Mesenchymal stem cell (in vitro differentiated cells and primary cell): ENCODE measurements at regions not wholly inside any gene's neighbourhood (a gene's known extent, or its start where the extent isn't known, plus 50 kb on each side); places are given as distances from the start of the nearest gene placed in this dataset.

Experiments
- DNase-seq: peaks from one replicate; pipeline ENCODE4 v3.0.0-alpha.2; 2013
- H2AFZ ChIP-seq: one replicate; pipeline ENCODE4 v1.6.1; 2013; ENCODE audit warnings: low read depth, mild to moderate bottlenecking, control low read depth, inconsistent platforms, low read length, moderate library complexity
- H2AK5ac ChIP-seq: 2 replicates; pipeline ENCODE4 v1.6.1; 2013; ENCODE audit warnings: low read length, moderate library complexity, mild to moderate bottlenecking, inconsistent platforms; ENCODE audit not compliant: severe bottlenecking
- H2BK120ac ChIP-seq: one replicate; pipeline ENCODE4 v1.6.1; 2013; ENCODE audit warnings: low read depth, mild to moderate bottlenecking, inconsistent platforms, low read length, moderate library complexity
- H2BK12ac ChIP-seq, 2 experiments: one replicate each; pipeline ENCODE4 v1.6.1; 2013; ENCODE audit warnings: inconsistent platforms in 2 of 2, low read length in 2 of 2, mild to moderate bottlenecking in 2 of 2, moderate library complexity in 2 of 2, control low read depth in 1 of 2
- H2BK15ac ChIP-seq: one replicate; pipeline ENCODE4 v1.6.1; 2013; ENCODE audit warnings: mild to moderate bottlenecking, low read depth, inconsistent platforms; ENCODE audit not compliant: poor library complexity, severe bottlenecking
- H2BK5ac ChIP-seq: 2 replicates; pipeline ENCODE4 v1.6.1; 2013; ENCODE audit warnings: low read depth, mild to moderate bottlenecking, low read length, control low read depth, inconsistent platforms; ENCODE audit not compliant: poor library complexity, severe bottlenecking
- H3K14ac ChIP-seq, 2 experiments: one replicate each; pipeline ENCODE4 v1.6.1; 2013; ENCODE audit warnings: inconsistent platforms in 2 of 2, low read length in 2 of 2, control low read depth in 1 of 2, mild to moderate bottlenecking in 1 of 2, moderate library complexity in 1 of 2
- H3K18ac ChIP-seq, 2 experiments: one replicate each; pipeline ENCODE4 v1.6.1; 2013; ENCODE audit warnings: inconsistent platforms in 2 of 2, low read length in 2 of 2, control low read depth in 1 of 2, low read depth in 1 of 2, mild to moderate bottlenecking in 1 of 2
- H3K23ac ChIP-seq, 2 experiments: one replicate each; pipeline ENCODE4 v1.6.1; 2013; ENCODE audit warnings: inconsistent platforms in 2 of 2, low read length in 2 of 2, mild to moderate bottlenecking in 2 of 2, moderate library complexity in 2 of 2, control low read depth in 1 of 2
- H3K27ac ChIP-seq: 2 replicates; pipeline ENCODE4 v1.5.1; 2013; ENCODE audit warnings: mild to moderate bottlenecking, moderate library complexity, low read length, control low read depth, inconsistent platforms; ENCODE audit not compliant: poor library complexity, severe bottlenecking
- H3K27me3 ChIP-seq, 2 experiments: 2 replicates each; pipeline versions ENCODE4 v1.6.1 to v1.7.0; 2013; ENCODE audit warnings: low read length in 2 of 2, mild to moderate bottlenecking in 2 of 2, moderate library complexity in 2 of 2, control low read depth in 1 of 2, inconsistent platforms in 1 of 2; ENCODE audit not compliant: control insufficient read depth in 1 of 2, insufficient read depth in 1 of 2
- H3K36me3 ChIP-seq, 2 experiments: 2 replicates each; pipeline versions ENCODE4 v1.6.1 to v1.7.0; 2013; ENCODE audit warnings: low read length in 2 of 2, control low read depth in 1 of 2, inconsistent platforms in 1 of 2, low read depth in 1 of 2, mild to moderate bottlenecking in 1 of 2; ENCODE audit not compliant: insufficient read depth in 2 of 2, control insufficient read depth in 1 of 2
- H3K4ac ChIP-seq, 2 experiments: one replicate each; pipeline ENCODE4 v1.6.1; 2013; ENCODE audit warnings: inconsistent platforms in 2 of 2, low read length in 2 of 2, mild to moderate bottlenecking in 2 of 2, moderate library complexity in 2 of 2, control low read depth in 1 of 2, low read depth in 1 of 2
- H3K4me1 ChIP-seq: 2 replicates; pipeline ENCODE4 v1.6.1; 2013; ENCODE audit warnings: low read depth, low read length, control low read depth; ENCODE audit not compliant: control insufficient read depth, insufficient read depth
- H3K4me2 ChIP-seq: 2 replicates; pipeline ENCODE4 v1.6.1; 2013; ENCODE audit warnings: low read length, mild to moderate bottlenecking, inconsistent platforms; ENCODE audit not compliant: poor library complexity, severe bottlenecking
- H3K4me3 ChIP-seq, 2 experiments: 2 replicates each; pipeline versions ENCODE4 v1.5.1 to v1.7.0; 2013; ENCODE audit warnings: low read length in 2 of 2, mild to moderate bottlenecking in 2 of 2, control low read depth in 1 of 2, low read depth in 1 of 2; ENCODE audit not compliant: insufficient read depth in 1 of 2
- H3K79me1 ChIP-seq: replicated peaks from 2 replicates; pipeline ENCODE4 v1.6.1; 2013; ENCODE audit warnings: mild to moderate bottlenecking, control low read depth, low read length, inconsistent platforms; ENCODE audit not compliant: poor library complexity, severe bottlenecking
- H3K9ac ChIP-seq: 2 replicates; pipeline ENCODE4 v1.7.0; 2013; ENCODE audit warnings: mild to moderate bottlenecking, low read length, moderate library complexity
- H3K9me3 ChIP-seq: 2 replicates; pipeline ENCODE4 v1.7.0; 2013; ENCODE audit warnings: mild to moderate bottlenecking, low read length; ENCODE audit not compliant: control insufficient read depth
- H4K8ac ChIP-seq: one replicate; pipeline ENCODE4 v1.6.1; 2013; ENCODE audit warnings: inconsistent platforms, mild to moderate bottlenecking, low read length, moderate library complexity
- H4K91ac ChIP-seq: one replicate; pipeline ENCODE4 v1.6.1; 2013; ENCODE audit warnings: mild to moderate bottlenecking, low read length, inconsistent platforms
- WGBS: methylation state at CpG from one replicate; pipeline ENCODE4 v1.1.7; 2013; ENCODE audit warnings: mixed read lengths; 5-methylcytosine and 5-hydroxymethylcytosine counted together

DNA sequence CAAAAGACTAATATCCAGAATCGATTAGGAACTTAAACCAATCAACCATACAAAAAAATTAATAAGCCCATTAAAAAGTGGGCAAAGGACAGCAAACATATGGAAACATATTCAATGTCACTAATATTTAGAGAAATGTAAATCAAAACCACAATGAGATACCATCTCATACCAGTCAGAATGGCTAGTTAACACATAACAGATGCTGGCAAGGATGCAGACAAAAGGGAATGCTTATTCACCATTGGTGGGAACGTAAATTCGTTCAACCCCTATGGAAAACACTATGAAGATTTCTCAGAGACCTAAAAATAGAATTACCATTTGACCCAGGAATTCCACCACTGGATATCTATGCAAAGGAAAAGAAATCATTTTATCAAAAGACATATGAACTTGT lies 468.2 kb upstream of the ST6GAL2 start:
- Histone ChIP-seq H3K27me3 (no peaks in the 10 kb centered on the region), H3K79me1 (no peaks in the 10 kb centered on the region), H3K14ac (no peak overlapping the region), H3K9ac (no peak overlapping the region), H3K4ac (no peak overlapping the region), H3K9me3 (peaks cover 15% of the 10 kb centered on the region), H2BK12ac (no peak overlapping the region), H3K4me2 (no peak overlapping the region), H3K4me3 (no peak overlapping the region), H2BK5ac (no peak overlapping the region), H4K91ac (no peak overlapping the region), H2AFZ (no peak overlapping the region), H3K18ac (no peak overlapping the region), H4K8ac (no peak overlapping the region), H3K36me3 (no peaks in the 10 kb centered on the region), H3K23ac (no peak overlapping the region), H2BK120ac (no peak overlapping the region), H2BK15ac (no peak overlapping the region), H3K27ac (no peak overlapping the region), H3K4me1 (no peaks in the 10 kb centered on the region), H2AK5ac (no peak overlapping the region)
- 83% methylated on average over 3 of the region's 3 CpGs for WGBS
- no peak for DNase-seq

DNA sequence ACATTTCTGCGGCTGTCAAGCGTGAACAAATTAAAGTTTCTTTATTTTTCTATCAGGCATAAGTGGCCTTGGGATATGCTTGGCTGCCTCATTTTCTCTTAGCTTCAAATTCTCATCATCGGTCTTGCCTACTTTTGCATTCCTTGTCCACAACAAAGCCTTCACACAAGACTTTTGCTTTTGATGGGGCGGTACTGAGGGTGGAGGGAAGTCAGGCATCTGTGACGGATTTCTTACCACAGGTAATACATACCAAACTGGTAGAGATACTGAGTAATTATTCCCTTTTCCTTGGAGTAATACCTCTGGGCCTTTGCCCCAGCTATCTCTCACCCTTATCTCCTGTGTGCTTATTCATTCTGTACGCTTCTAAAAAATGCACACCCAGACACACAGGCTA lies 468.3 kb upstream of the RGPD4 start:
- H3K4ac ChIP-seq: no peak overlapping the region
- no peak overlapping the region for H2BK120ac ChIP-seq
- H3K9me3 ChIP-seq: no peaks in the 10 kb centered on the region
- H3K14ac ChIP-seq: no peak overlapping the region
- H3K27me3 ChIP-seq: no peaks in the 10 kb centered on the region
- no peak overlapping the region for H3K9ac ChIP-seq
- H3K18ac ChIP-seq: no peak overlapping the region
- no peaks in the 10 kb centered on the region for H3K4me1 ChIP-seq
- H4K91ac ChIP-seq: no peak overlapping the region
- no peak overlapping the region for H3K23ac ChIP-seq
- H2BK5ac ChIP-seq: no peak overlapping the region
- no peak for DNase-seq
- H3K79me1 ChIP-seq: no peaks in the 10 kb centered on the region
- no peak overlapping the region for H3K4me2 ChIP-seq
- no peak overlapping the region for H2AFZ ChIP-seq
- H2AK5ac ChIP-seq: no peak overlapping the region
- no peak overlapping the region for H3K4me3 ChIP-seq
- H2BK12ac ChIP-seq: no peak overlapping the region
- WGBS: 82% methylated on average over 5 of the region's 6 CpGs
- no peak overlapping the region for H4K8ac ChIP-seq
- H2BK15ac ChIP-seq: no peak overlapping the region
- H3K36me3 ChIP-seq: no peaks in the 10 kb centered on the region
- no peak overlapping the region for H3K27ac ChIP-seq

DNA sequence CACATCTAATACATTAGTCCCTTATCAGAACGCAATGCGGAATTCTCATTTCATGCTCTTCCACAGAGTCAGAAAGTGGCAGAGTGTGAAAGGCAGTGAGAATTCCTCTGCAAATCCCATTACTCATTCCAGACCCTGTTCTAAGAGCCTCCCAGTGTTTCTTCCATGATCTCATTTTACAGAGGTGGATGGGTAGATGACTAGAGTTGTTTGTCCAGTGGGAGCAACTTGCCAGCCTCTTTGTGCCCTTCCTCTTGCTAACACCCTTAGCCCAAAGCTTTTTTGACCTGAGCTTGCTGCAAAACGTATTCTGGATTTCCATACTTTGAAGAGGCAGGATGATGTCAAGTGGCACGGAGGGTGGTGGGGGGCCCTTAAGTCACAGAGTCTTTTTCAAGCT lies 467.7 kb upstream of the RGPD4 start:
- WGBS: 59% methylated on average over 2 of the region's 4 CpGs
- no peak overlapping the region for H3K18ac ChIP-seq
- H2AFZ ChIP-seq: no peak overlapping the region
- no peak overlapping the region for H3K4ac ChIP-seq
- H3K4me3 ChIP-seq: no peak overlapping the region
- no peak overlapping the region for H2AK5ac ChIP-seq
- H3K4me1 ChIP-seq: no peaks in the 10 kb centered on the region
- no peak overlapping the region for H3K27ac ChIP-seq
- no peak overlapping the region for H4K8ac ChIP-seq
- H3K14ac ChIP-seq: no peak overlapping the region
- no peak overlapping the region for H3K23ac ChIP-seq
- H3K9me3 ChIP-seq: no peaks in the 10 kb centered on the region
- no peaks in the 10 kb centered on the region for H3K27me3 ChIP-seq
- no peaks in the 10 kb centered on the region for H3K79me1 ChIP-seq
- no peaks in the 10 kb centered on the region for H3K36me3 ChIP-seq
- no peak overlapping the region for H2BK12ac ChIP-seq
- H2BK5ac ChIP-seq: no peak overlapping the region
- no peak overlapping the region for H3K4me2 ChIP-seq
- no peak overlapping the region for H2BK120ac ChIP-seq
- DNase-seq: no peak
- H4K91ac ChIP-seq: no peak overlapping the region
- no peak overlapping the region for H2BK15ac ChIP-seq
- no peak overlapping the region for H3K9ac ChIP-seq

DNA sequence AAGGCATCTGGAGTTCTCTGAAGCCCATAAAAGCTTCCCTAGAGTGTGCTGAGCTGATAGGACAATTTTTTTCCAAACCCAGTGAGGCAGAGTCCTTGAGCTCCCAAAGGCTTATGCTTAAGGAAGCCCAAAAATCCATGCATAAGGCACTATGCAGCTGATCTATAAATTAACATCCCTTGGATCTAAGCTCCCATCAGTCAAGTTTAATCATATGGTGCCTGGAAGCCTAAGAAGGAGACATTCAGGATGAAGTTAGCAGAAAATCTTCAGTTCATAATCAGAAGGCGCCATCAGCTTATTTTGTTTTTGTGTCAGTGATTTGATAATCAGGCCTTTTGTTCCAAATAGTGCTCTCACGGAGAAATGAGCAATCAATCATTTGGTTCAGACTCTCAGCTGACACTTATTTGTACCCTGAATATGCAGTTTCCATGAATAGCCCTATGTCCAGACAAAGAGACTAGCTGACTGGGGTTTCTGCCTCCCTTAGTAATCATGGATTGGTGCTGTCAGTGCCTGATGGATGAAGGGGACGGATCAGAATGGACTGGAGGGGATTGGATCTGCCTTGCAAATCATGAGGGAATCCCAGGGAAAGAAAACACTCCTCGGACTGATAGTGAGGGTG lies 464.8 kb upstream of the RGPD4 start:
- H4K91ac ChIP-seq: no peak overlapping the region
- no peaks in the 10 kb centered on the region for H3K4me1 ChIP-seq
- 48% methylated on average over 3 of the region's 4 CpGs for WGBS
- no peak overlapping the region for H3K4ac ChIP-seq
- no peak overlapping the region for H3K14ac ChIP-seq
- no peak overlapping the region for H2BK15ac ChIP-seq
- H3K4me2 ChIP-seq: no peak overlapping the region
- no peak overlapping the region for H2AFZ ChIP-seq
- no peak overlapping the region for H2BK5ac ChIP-seq
- no peak overlapping the region for H4K8ac ChIP-seq
- no peak overlapping the region for H2AK5ac ChIP-seq
- DNase-seq: no peak
- H3K9ac ChIP-seq: no peak overlapping the region
- H3K18ac ChIP-seq: no peak overlapping the region
- H3K9me3 ChIP-seq: no peaks in the 10 kb centered on the region
- no peak overlapping the region for H2BK12ac ChIP-seq
- H3K27me3 ChIP-seq: no peaks in the 10 kb centered on the region
- H3K36me3 ChIP-seq: no peaks in the 10 kb centered on the region
- no peaks in the 10 kb centered on the region for H3K79me1 ChIP-seq
- H3K23ac ChIP-seq: no peak overlapping the region
- no peak overlapping the region for H2BK120ac ChIP-seq
- no peak overlapping the region for H3K27ac ChIP-seq
- H3K4me3 ChIP-seq: no peak overlapping the region
